Mammary epithelial cell (primary cell): ENCODE measurements at regions not wholly inside any gene's neighbourhood (a gene's known extent, or its start where the extent isn't known, plus 50 kb on each side); places are given as distances from the start of the nearest gene placed in this dataset.

Source experiments
- EZH2 ChIP-seq: IDR thresholded peaks from 2 replicates; pipeline ENCODE4 v1.6.1; 2012; ENCODE audit warnings: low read length, inconsistent platforms, borderline replicate concordance
- TF ChIP-seq, protein P1 (sequence below), 2 donors: IDR thresholded peaks in 1 of 2; conservative IDR thresholded peaks in 1 of 2; 2 replicates each; pipeline ENCODE4 v1.5.1; 2011 to 2012; ENCODE audit warnings: inconsistent platforms in 2 of 2, low read length in 2 of 2, mild to moderate bottlenecking in 2 of 2, control low read depth in 1 of 2, low read depth in 1 of 2; ENCODE audit not compliant: insufficient read depth in 1 of 2; ENCODE audit errors: extremely low read depth in 1 of 2

DNA sequence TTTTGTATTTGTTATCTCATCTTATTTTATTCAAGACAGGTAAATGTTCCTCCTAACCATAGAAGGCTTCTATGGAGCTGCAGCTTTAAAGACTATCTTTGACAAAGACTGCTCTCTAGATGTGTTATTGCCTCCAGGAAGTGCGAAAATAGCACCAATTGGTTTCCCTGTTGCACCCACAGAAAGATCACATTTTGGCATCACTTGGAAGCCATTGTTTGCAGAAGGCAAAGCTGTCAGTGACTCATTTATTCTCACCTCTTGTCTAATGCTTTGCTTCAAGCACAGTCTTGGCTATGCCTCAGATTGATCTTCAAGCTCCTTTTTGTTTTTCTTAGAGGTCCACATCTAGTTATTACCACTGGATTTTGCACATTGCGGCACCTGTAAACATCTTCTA is 150.3 kb downstream of the PCDH7 start:
- TF ChIP-seq, protein P1, sequence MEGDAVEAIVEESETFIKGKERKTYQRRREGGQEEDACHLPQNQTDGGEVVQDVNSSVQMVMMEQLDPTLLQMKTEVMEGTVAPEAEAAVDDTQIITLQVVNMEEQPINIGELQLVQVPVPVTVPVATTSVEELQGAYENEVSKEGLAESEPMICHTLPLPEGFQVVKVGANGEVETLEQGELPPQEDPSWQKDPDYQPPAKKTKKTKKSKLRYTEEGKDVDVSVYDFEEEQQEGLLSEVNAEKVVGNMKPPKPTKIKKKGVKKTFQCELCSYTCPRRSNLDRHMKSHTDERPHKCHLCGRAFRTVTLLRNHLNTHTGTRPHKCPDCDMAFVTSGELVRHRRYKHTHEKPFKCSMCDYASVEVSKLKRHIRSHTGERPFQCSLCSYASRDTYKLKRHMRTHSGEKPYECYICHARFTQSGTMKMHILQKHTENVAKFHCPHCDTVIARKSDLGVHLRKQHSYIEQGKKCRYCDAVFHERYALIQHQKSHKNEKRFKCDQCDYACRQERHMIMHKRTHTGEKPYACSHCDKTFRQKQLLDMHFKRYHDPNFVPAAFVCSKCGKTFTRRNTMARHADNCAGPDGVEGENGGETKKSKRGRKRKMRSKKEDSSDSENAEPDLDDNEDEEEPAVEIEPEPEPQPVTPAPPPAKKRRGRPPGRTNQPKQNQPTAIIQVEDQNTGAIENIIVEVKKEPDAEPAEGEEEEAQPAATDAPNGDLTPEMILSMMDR (conservative IDR thresholded peaks at IDR 0.05 in 1 of 2, IDR thresholded peaks at IDR 0.05 in 1 of 2; ENCODE audit: extremely low read depth in 1 of 2, insufficient read depth in 1 of 2, low read depth in 1 of 2, low read length in 2 of 2): no peak
- TF ChIP-seq EZH2: no peak
